ENCODE measurements at regions not wholly inside any gene's neighbourhood (a gene's known extent, or its start where the extent isn't known, plus 50 kb on each side); places are given as distances from the start of the nearest gene placed in this dataset.

DNA sequence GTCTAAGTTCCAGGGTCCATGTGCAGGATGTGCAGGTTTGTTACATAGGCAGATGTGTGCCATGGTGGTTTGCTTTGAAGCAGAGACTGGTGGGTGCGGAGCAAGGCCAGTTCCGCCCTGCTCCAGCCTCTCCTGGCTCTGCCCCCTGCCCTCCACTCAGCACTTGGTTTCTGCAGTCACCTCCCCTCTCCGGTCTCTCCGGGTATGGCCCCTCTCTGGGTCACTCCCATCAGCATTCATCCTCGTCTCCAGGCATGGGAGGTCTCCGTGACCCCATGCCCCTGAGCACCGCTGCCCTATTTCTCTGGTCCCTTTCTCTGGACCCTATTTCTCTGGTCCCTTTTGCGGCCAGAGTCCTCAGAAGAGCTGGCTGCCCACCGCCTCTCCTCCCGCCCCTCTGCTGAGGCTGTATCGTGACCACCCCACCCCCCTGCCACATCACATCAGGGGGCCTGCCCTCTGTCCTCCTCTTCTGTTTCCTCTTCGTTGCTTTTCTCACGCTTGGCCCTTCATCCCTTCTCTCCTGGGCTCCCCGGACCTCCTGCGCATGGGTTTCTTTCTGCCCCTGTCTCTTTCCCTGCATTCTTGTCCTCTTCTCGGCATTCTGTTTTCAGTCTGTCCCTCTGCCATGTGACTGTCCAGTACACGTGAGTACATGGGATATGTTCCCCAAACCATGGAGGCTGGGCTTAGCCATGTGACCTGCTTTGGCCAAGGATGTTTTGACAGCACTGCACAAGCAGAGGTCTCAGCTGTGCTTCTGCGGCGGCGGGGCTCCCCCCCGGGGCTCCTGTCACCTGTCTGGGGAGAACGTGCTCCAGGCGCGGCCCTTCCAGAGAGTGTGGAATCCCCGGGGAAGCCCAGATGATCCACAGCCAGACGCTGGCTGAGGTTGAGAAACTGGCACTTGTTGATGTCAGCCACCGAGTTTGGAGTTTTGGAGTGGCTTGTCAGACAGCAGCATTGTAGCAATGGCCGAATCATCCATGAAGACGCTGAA, 54.4 kb upstream of the C1orf174 start (continued):
- TF ChIP-seq, protein P1, sequence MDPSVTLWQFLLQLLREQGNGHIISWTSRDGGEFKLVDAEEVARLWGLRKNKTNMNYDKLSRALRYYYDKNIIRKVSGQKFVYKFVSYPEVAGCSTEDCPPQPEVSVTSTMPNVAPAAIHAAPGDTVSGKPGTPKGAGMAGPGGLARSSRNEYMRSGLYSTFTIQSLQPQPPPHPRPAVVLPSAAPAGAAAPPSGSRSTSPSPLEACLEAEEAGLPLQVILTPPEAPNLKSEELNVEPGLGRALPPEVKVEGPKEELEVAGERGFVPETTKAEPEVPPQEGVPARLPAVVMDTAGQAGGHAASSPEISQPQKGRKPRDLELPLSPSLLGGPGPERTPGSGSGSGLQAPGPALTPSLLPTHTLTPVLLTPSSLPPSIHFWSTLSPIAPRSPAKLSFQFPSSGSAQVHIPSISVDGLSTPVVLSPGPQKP (IDR thresholded peaks at IDR 0.05; ENCODE audit: borderline replicate concordance, low read depth, low read length) = no peak

DNA sequence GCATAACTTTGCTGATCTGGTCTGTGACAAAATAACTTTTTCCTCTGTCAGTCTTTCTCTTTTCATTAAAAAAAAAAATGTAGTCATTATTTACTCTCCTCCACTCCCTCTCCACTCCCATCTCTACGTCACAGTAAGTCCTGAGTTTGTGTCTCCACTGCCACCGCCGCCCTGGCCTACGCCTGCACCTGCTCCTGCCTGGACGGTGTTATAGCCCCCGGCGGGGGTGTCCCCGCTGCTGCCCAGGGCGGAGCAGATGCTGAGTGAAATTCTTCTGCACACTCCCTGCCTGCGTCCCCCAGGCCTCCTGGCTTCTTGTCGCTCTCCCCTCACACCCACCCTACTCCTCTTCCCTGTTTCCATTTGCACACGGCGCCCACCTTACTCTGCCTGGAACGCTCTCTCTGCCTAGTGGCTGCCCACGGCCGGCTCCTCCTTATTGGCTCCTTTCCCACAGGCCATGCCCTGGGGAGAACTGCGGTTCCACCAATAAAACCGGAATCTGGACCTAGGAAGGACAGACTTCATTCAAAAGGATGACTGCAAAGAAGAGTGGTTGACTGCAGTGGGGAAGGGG, 55.2 kb upstream of the C1orf174 start:
- CTCF ChIA-PET = no interaction called here
- TF ChIP-seq RCOR1 (IDR thresholded peaks at IDR 0.05; ENCODE audit: insufficient replicate concordance, low read length) (no peak), POLR2A (IDR thresholded peaks at IDR 0.05; ENCODE audit: low read depth, low read length) (no peak), MXI1 (IDR thresholded peaks at IDR 0.05; ENCODE audit: borderline replicate concordance, low read depth, low read length) (no peak), MAFK (IDR thresholded peaks at IDR 0.05; ENCODE audit: low read depth, low read length) (no peak), CEBPB (IDR thresholded peaks at IDR 0.05; ENCODE audit: low read depth, low read length) (no peak), CHD1 (IDR thresholded peaks at IDR 0.05; ENCODE audit: low read depth, low read length) (no peak), RAD21 (IDR thresholded peaks at IDR 0.05; ENCODE audit: low read length) (no peak), RFX5 (IDR thresholded peaks at IDR 0.05; ENCODE audit: low read depth, low read length) (no peak), SMC3 (IDR thresholded peaks at IDR 0.05; ENCODE audit: low read depth, low read length) (no peak), BHLHE40 (IDR thresholded peaks at IDR 0.05; ENCODE audit: low read depth, low read length) (no peak), FOS (IDR thresholded peaks at IDR 0.05; ENCODE audit: low read depth, low read length) (no peak)
- TF ChIP-seq, protein P1 (IDR thresholded peaks at IDR 0.05; ENCODE audit: borderline replicate concordance, low read depth, low read length) = no peak
- TF ChIP-seq, protein P2, sequence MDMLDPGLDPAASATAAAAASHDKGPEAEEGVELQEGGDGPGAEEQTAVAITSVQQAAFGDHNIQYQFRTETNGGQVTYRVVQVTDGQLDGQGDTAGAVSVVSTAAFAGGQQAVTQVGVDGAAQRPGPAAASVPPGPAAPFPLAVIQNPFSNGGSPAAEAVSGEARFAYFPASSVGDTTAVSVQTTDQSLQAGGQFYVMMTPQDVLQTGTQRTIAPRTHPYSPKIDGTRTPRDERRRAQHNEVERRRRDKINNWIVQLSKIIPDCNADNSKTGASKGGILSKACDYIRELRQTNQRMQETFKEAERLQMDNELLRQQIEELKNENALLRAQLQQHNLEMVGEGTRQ (IDR thresholded peaks at IDR 0.05; ENCODE audit: low read depth, low read length) = no peak

More for the DNA sequence above, 55.2 kb upstream of the C1orf174 start:
- H3K18ac ChIP-seq (ENCODE audit: low read depth, low read length) = no peak overlapping the region
- H3K4me2 ChIP-seq (ENCODE audit: low read depth, low read length) = no peak overlapping the region
- H4K91ac ChIP-seq (ENCODE audit: insufficient read depth, low read depth, low read length) = no peak overlapping the region
- no peak overlapping the region for H4K8ac ChIP-seq (ENCODE audit: low read depth in 2 of 2, low read length in 2 of 2)
- no peak overlapping the region for H4K5ac ChIP-seq (ENCODE audit: low read depth, low read length)
- no peak overlapping the region for H3K56ac ChIP-seq (ENCODE audit: extremely low read depth, insufficient read depth, low read length)
- BruUV-seq (replicated peaks) = no TSS peak
- DNase-seq (no peak), ATAC-seq (ENCODE audit: low read depth) (no peak)
- POLR2A ChIA-PET (ENCODE audit: unreplicated experiment) = no interaction called here
- no peak overlapping the region for H3K4me3 ChIP-seq (ENCODE audit: insufficient read depth, low read depth, low read length)
- H3K9ac ChIP-seq (ENCODE audit: low read depth, low read length) = no peak overlapping the region
- H3K23ac ChIP-seq (ENCODE audit: low read depth, low read length) = no peak overlapping the region
- H4K20me1 ChIP-seq (ENCODE audit: insufficient read depth, low read length) = no peaks in the 10 kb centered on the region
- H2BK120ac ChIP-seq (ENCODE audit: low read depth, low read length) = no peak overlapping the region
- H3K4me1 ChIP-seq (ENCODE audit: control insufficient read depth, insufficient read depth, low read length) = no peaks in the 10 kb centered on the region
- H2BK15ac ChIP-seq (ENCODE audit: low read depth, low read length) = no peak overlapping the region
- in situ Hi-C loops (cut with MboI; ENCODE audit: low sequenced_read_pairs) = no loop called here
- H2BK5ac ChIP-seq (ENCODE audit: low read depth, low read length, poor library complexity, severe bottlenecking) = no peak overlapping the region
- H3K9me1 ChIP-seq (ENCODE audit: insufficient read depth, low read length) = no peaks in the 10 kb centered on the region
- no peak overlapping the region for H2AFZ ChIP-seq (replicated peaks; ENCODE audit: low read length, poor library complexity)
- dilution Hi-C loops (cut with HindIII; ENCODE audit: low sequenced_read_pairs, unreplicated experiment) = no loop called here
- H3K4ac ChIP-seq (ENCODE audit: low read depth, low read length) = no peak overlapping the region
- H3K27me3 ChIP-seq (ENCODE audit: control insufficient read depth, insufficient read depth, low read length) = no peaks in the 10 kb centered on the region
- no peaks in the 10 kb centered on the region for H3K36me3 ChIP-seq (ENCODE audit: control insufficient read depth, insufficient read depth, low read length)
- peaks cover 41% of the 10 kb centered on the region for H3K9me3 ChIP-seq (ENCODE audit: control insufficient read depth, insufficient read depth, low read length)
- H2AK5ac ChIP-seq (ENCODE audit: low read depth, low read length) = no peak overlapping the region
- 64% methylated on average over 7 of the region's 18 CpGs; no CpG with 5 or more reads in 1 of the 2 experiments for WGBS, 2 experiments (ENCODE audit: extremely low coverage in 2 of 2, insufficient read length in 1 of 2)
- H3K27ac ChIP-seq (ENCODE audit: insufficient read depth, low read length) = no peak overlapping the region
- H2AK9ac ChIP-seq (replicated peaks; ENCODE audit: low read depth, low read length, poor library complexity) = no peak overlapping the region
- intact Hi-C loops (cut with micrococcal nuclease) = no loop called here
- H3K79me1 ChIP-seq (ENCODE audit: low read depth in 1 of 2, low read length in 2 of 2) = no peaks in the 10 kb centered on the region
- no peak overlapping the region for H3K14ac ChIP-seq (replicated peaks; ENCODE audit: low read depth, low read length)
- no peak overlapping the region for H2BK20ac ChIP-seq (ENCODE audit: low read depth, low read length)
